ENCODE measurements at regions not wholly inside any gene's neighbourhood (a gene's known extent, or its start where the extent isn't known, plus 50 kb on each side); places are given as distances from the start of the nearest gene placed in this dataset.

GRCh38 chr2:111676291-111676822 is 207.6 kb downstream of the ANAPC1 start:
- TF ChIP-seq POLR2A (IDR thresholded peaks at IDR 0.05; ENCODE audit: low read depth, low read length) (no peak), POLR2AphosphoS5 (IDR thresholded peaks at IDR 0.05; ENCODE audit: low read depth, low read length) (no peak), TAF1 (IDR thresholded peaks at IDR 0.05; ENCODE audit: low read depth, low read length) (no peak)

Data from GM12891 (cell line).